Hematopoietic multipotent progenitor cell treated with erythropoietin and hydrocortisone succinate and interleukin-3 and kit ligand, for 17 days (in vitro differentiated cells): ENCODE measurements at regions not wholly inside any gene's neighbourhood (a gene's known extent, or its start where the extent isn't known, plus 50 kb on each side); places are given as distances from the start of the nearest gene placed in this dataset.
"Not testable (repeated sequence)": the region's sequence is repeated elsewhere in the genome, so short reads cannot be mapped to it uniquely, and the experiment has no call there.

Experiments
- DNase-seq: peaks from one replicate; pipeline ENCODE4 v3.0.0-alpha.2; 2015; ENCODE audit warnings: low spot score

- no peak for DNase-seq
These were observed 344.3 kb downstream of the MATN1 start for GRCh38 chr1:30378991-30379581.

DNA sequence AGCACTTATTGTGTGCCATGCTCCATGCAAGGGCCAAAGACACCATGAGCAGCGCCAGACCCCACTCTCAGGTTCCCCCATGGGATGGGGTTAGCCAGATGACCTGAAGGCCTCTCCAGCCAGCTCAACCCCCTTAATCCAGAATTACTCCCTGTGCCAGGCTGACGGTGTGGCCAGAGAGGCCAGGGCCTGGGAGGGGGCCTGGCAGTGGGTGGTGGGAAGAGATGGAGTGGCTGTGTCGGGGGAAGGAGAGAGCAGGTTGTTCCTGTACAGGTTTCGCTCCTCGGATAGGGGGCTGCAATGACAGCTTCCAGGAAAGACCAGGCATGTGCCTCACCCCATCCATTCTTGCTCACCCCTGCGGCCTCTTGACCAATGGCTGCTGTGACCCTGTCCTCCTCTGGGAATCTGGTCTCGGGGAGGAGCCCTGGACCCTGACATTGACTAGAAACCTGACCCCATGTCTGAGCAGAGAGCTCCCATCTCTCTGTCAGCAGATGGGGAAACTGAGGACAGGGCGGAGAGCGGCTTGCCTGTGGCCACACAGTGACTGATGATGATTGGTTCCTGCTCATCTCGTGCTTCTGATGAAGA, 345.3 kb downstream of the MATN1 start:
- DNase-seq = no peak

DNA sequence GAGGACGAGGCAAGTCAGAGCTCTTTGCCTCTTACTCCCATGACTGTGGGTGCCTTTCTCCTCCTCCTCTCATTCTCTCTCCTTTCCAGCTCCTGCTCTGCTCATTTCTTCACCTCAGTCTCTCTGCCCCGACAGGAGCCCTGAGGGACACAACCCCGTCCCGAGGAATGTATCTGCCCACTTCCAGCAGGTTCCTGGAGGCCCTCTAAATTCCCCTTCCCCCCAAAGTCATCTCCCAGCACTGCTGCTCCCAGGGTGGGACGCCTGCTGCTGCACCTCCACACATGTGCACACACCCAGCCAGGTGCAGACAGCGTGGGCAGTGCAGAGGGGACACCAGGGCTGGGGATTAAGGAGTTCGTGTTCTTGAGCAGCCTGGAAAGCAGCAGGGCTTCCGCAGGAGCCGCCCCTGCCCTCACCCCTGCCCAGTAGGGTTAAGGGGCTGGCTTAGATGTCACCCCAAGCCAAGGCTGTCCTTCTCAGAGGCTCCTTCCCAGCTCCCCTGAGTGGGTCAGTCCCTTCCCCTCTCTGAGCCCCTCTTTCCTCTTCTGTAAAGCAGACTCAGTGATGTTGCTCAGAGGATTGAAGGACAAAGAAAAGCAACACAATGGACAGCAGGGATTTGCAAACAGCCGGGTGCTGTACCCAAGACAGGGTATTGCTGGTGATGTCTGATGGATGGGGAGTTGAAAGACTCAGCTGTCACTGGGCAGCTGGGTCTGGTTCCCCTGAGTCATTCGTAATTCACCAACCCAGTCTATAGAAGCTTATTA, 346.0 kb downstream of the MATN1 start:
- DNase-seq = no peak

GRCh38 chr1:30376054-30376697, 347.2 kb downstream of the MATN1 start:
- no peak for DNase-seq

- DNase-seq = no peak
These were observed 348.2 kb downstream of the MATN1 start for GRCh38 chr1:30375156-30375555.

DNA sequence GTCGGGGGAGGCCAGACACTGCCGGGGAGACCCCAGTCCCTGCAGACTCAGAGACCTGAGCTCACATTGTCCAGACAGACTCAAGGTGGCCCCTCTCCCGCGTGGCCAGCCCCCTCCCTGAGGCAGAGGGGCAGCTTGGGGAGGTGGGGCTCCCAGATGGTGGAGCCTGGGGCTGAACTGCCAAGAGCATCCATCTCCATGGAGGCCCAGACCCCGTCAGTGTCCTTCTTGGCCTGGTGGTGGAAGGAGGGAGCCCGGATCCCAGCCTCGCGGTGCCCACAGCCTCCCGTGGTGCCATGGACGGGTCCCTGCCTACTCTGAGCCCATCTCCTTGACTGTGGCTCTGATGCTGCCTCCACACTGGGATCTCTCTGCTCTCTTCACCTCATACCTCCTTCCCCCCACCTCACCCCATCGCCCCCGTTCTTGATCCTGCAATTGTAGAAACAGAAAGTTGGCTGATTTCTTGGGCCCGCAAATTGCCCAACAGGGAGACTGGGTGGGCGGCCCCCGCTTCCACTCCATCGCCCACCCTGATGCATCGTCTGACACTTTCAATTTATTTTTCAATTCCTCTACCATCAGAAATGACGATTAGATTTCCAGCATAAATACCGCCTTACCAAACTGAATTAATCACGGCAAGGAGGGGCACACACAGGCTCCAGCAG, 348.9 kb downstream of the MATN1 start:
- DNase-seq = no peak

GRCh38 chr1:30373471-30374399, 349.6 kb downstream of the MATN1 start:
- no peak for DNase-seq

GRCh38 chr1:30372792-30373433, 350.5 kb downstream of the MATN1 start:
- DNase-seq = no peak

- DNase-seq = no peak
These were observed 351.2 kb downstream of the MATN1 start for GRCh38 chr1:30371888-30372791.

- no peak for DNase-seq
These were observed 352.1 kb downstream of the MATN1 start for GRCh38 chr1:30371179-30371788.

DNA sequence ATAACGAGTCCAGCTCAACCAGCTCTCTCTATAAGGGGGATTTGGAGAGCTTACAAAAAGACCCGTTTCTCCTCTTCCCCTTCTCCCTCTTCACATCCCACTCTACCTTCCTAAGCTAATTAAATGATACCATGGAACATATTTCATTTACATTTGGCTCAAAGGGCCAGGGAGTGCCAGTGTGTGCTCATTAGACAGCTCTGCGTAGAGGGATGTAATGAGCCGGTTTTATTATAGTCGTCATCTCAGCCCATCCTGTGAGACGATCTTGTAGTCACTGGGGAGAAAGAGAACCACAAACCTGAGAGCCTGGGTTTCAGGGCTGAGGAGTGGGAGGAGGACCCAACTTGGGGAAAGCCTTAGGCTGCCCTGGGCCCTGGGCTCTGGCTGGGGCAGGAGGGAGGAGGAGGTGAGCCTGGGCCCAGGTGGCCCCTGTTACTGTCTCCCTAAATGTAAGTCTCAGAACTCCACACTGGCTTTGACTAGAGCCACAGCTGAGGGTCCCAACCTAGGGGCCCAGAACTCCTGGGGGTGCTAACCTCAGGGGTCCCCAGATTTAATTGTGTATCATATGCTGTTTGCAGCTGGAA, 354.6 kb downstream of the MATN1 start:
- DNase-seq = no peak

- DNase-seq = no peak
These were observed 356.5 kb downstream of the MATN1 start for GRCh38 chr1:30366911-30367310.

GRCh38 chr1:30366199-30366598, 357.2 kb downstream of the MATN1 start:
- no peak for DNase-seq

DNA sequence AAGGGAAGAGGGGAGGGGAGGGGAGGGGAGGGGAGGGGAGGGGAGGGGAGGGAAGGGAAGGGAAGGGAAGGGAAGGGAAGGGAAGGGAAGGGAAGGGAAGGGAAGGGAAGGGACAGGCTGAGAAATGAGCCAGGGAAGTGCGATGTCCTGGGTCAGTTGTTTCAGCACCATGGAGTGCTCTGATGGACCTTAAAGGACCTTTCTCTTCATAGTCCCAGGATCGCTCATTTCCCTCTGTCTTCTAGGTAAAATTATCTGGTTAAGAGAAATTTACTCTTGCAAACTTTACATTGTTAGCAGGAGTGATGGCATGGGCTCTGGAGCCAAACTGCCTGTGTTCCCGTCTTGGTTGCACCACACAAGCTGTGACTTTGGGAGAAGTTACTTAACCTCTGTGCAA, 357.8 kb downstream of the MATN1 start:
- no peak for DNase-seq

DNA sequence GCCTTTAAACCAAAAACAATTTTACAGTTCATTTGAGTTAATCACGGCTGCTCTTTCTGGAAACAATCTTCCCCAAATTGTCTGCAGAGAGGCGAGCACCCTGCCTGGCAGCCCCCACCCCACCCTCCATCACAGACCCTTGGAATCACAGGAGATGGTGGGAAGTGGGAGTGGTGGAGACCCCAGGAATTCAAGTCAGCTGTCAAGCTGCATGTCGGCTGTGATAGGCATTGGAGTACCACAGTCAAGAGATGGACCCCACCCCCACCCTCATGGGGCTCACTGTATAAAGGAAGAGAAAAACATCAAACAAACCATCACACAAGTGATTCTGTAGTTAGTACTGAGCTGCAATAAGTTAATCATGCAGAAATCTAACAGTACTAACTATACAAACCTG, 360.4 kb downstream of the MATN1 start:
- DNase-seq = no peak

- DNase-seq = no peak
These were observed 360.8 kb downstream of the MATN1 start for GRCh38 chr1:30362603-30362990.

- DNase-seq = not testable (repeated sequence)
These were observed 361.3 kb downstream of the MATN1 start for GRCh38 chr1:30361890-30362602.

DNA sequence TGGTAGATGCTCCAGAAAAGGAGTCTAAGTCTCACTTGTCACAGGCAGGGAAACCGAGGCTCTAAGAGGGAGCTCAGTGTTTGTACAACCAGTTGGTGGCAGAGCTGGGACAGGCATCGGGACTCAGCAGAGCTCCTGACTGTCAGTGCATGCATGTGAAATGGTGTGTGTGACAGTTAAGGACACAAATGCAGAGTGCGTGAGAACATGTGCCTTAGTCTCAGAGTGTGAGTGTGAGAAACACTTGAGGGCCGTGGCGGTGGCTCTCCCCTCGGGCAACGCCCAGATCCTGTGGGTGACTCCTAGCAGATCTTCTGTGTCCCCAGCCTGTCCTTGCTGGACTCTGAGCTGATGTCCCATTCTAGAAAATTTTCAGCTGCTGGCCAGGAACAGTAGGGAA, 362.6 kb downstream of the MATN1 start:
- no peak for DNase-seq
